ENCODE measurements at regions not wholly inside any gene's neighbourhood (a gene's known extent, or its start where the extent isn't known, plus 50 kb on each side); places are given as distances from the start of the nearest gene placed in this dataset.
"Not testable (repeated sequence)": the region's sequence is repeated elsewhere in the genome, so short reads cannot be mapped to it uniquely, and the experiment has no call there.

DNA sequence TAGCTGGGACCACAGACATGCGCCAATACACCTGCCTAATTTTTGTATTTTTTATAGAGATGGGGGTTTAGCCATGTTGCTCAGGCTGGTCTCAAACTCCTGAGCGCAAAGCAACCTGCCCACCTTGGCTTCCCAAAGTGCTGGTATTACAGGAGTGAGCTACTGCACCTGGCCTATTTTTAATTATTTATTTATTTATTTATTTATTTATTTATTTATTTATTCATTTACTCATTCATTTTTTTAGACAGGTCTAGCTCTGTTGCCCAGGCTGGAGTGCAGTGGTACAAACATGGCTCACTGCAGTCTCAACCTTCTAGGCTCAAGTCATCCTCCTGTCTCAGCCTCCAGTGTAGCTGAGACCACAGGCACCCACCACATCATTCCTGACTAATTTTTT lies 434.3 kb downstream of the DOK5 start:
- Mint-ChIP-seq H3K4me3 (ENCODE audit: unreplicated experiment) (no peak overlapping the region), H3K9me3 (ENCODE audit: unreplicated experiment) (peaks cover 52% of the 10 kb centered on the region), H3K4me1 (ENCODE audit: unreplicated experiment) (no peaks in the 10 kb centered on the region), H3K36me3 (ENCODE audit: unreplicated experiment) (no peaks in the 10 kb centered on the region), H3K27me3 (ENCODE audit: unreplicated experiment) (no peaks in the 10 kb centered on the region), H3K27ac (ENCODE audit: unreplicated experiment) (no peak overlapping the region)
- TF ChIP-seq, protein P1, sequence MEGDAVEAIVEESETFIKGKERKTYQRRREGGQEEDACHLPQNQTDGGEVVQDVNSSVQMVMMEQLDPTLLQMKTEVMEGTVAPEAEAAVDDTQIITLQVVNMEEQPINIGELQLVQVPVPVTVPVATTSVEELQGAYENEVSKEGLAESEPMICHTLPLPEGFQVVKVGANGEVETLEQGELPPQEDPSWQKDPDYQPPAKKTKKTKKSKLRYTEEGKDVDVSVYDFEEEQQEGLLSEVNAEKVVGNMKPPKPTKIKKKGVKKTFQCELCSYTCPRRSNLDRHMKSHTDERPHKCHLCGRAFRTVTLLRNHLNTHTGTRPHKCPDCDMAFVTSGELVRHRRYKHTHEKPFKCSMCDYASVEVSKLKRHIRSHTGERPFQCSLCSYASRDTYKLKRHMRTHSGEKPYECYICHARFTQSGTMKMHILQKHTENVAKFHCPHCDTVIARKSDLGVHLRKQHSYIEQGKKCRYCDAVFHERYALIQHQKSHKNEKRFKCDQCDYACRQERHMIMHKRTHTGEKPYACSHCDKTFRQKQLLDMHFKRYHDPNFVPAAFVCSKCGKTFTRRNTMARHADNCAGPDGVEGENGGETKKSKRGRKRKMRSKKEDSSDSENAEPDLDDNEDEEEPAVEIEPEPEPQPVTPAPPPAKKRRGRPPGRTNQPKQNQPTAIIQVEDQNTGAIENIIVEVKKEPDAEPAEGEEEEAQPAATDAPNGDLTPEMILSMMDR (IDR thresholded peaks at IDR 0.05), result no peak
- no peak for DNase-seq (ENCODE audit: extremely low spot score, unreplicated experiment)

- DNase-seq (ENCODE audit: extremely low spot score, unreplicated experiment); H3K27me3 Mint-ChIP-seq (ENCODE audit: unreplicated experiment); H3K4me1 Mint-ChIP-seq (ENCODE audit: unreplicated experiment); H3K36me3 Mint-ChIP-seq (ENCODE audit: unreplicated experiment); H3K4me3 Mint-ChIP-seq (ENCODE audit: unreplicated experiment); H3K27ac Mint-ChIP-seq (ENCODE audit: unreplicated experiment): not testable (repeated sequence)
- H3K9me3 Mint-ChIP-seq (ENCODE audit: unreplicated experiment), result peaks cover 50% of the 10 kb centered on the region
Observed at GRCh38 chr20:54906134-54906533, 430.7 kb downstream of the DOK5 start.

- Mint-ChIP-seq H3K4me3 (ENCODE audit: unreplicated experiment) (no peak overlapping the region), H3K36me3 (ENCODE audit: unreplicated experiment) (no peaks in the 10 kb centered on the region), H3K27me3 (ENCODE audit: unreplicated experiment) (no peaks in the 10 kb centered on the region), H3K9me3 (ENCODE audit: unreplicated experiment) (peaks cover 51% of the 10 kb centered on the region), H3K27ac (ENCODE audit: unreplicated experiment) (no peak overlapping the region), H3K4me1 (ENCODE audit: unreplicated experiment) (no peaks in the 10 kb centered on the region)
- TF ChIP-seq, protein P1 (IDR thresholded peaks at IDR 0.05), result no peak
- no peak for DNase-seq (ENCODE audit: extremely low spot score, unreplicated experiment)
Observed at GRCh38 chr20:54897787-54898186, 422.4 kb downstream of the DOK5 start.

GRCh38 chr20:54891907-54892306 lies 416.5 kb downstream of the DOK5 start:
- no peak overlapping the region for H3K4me3 Mint-ChIP-seq (ENCODE audit: unreplicated experiment)
- no peaks in the 10 kb centered on the region for H3K27me3 Mint-ChIP-seq (ENCODE audit: unreplicated experiment)
- TF ChIP-seq, protein P1 (IDR thresholded peaks at IDR 0.05), result no peak
- H3K36me3 Mint-ChIP-seq (ENCODE audit: unreplicated experiment), result no peaks in the 10 kb centered on the region
- H3K4me1 Mint-ChIP-seq (ENCODE audit: unreplicated experiment), result no peaks in the 10 kb centered on the region
- H3K9me3 Mint-ChIP-seq (ENCODE audit: unreplicated experiment), result peaks cover 27% of the 10 kb centered on the region
- DNase-seq (ENCODE audit: extremely low spot score, unreplicated experiment), result no peak
- H3K27ac Mint-ChIP-seq (ENCODE audit: unreplicated experiment), result no peak overlapping the region

GRCh38 chr20:54879393-54879792 lies 404.0 kb downstream of the DOK5 start:
- H3K27ac Mint-ChIP-seq (ENCODE audit: unreplicated experiment), result no peak overlapping the region
- H3K4me3 Mint-ChIP-seq (ENCODE audit: unreplicated experiment), result no peak overlapping the region
- H3K9me3 Mint-ChIP-seq (ENCODE audit: unreplicated experiment), result peaks cover 19% of the 10 kb centered on the region
- H3K36me3 Mint-ChIP-seq (ENCODE audit: unreplicated experiment), result no peaks in the 10 kb centered on the region
- TF ChIP-seq, protein P1 (IDR thresholded peaks at IDR 0.05), result no peak
- DNase-seq (ENCODE audit: extremely low spot score, unreplicated experiment), result no peak
- H3K27me3 Mint-ChIP-seq (ENCODE audit: unreplicated experiment), result no peaks in the 10 kb centered on the region
- no peaks in the 10 kb centered on the region for H3K4me1 Mint-ChIP-seq (ENCODE audit: unreplicated experiment)

GRCh38 chr20:54875307-54875706 lies 399.9 kb downstream of the DOK5 start:
- no peak for DNase-seq (ENCODE audit: extremely low spot score, unreplicated experiment)
- Mint-ChIP-seq H3K4me3 (ENCODE audit: unreplicated experiment) (no peak overlapping the region), H3K27ac (ENCODE audit: unreplicated experiment) (no peak overlapping the region), H3K9me3 (ENCODE audit: unreplicated experiment) (peaks cover 12% of the 10 kb centered on the region), H3K27me3 (ENCODE audit: unreplicated experiment) (no peaks in the 10 kb centered on the region), H3K36me3 (ENCODE audit: unreplicated experiment) (no peaks in the 10 kb centered on the region), H3K4me1 (ENCODE audit: unreplicated experiment) (no peaks in the 10 kb centered on the region)
- TF ChIP-seq, protein P1 (IDR thresholded peaks at IDR 0.05), result no peak
